ENCODE measurements at regions not wholly inside any gene's neighbourhood (a gene's known extent, or its start where the extent isn't known, plus 50 kb on each side); places are given as distances from the start of the nearest gene placed in this dataset.

GRCh38 chr2:12315224-12315623 is 401.5 kb upstream of the TRIB2 start:
- H3K27ac ChIP-seq (ENCODE audit: low read length in 2 of 2) = no peak overlapping the region
- H3K4me3 ChIP-seq (ENCODE audit: control extremely low read depth in 1 of 5, extremely low read depth in 1 of 5, insufficient read depth in 1 of 5, low read depth in 2 of 5, low read length in 4 of 5) = no peak overlapping the region
- no peaks in the 10 kb centered on the region for H3K79me2 ChIP-seq (ENCODE audit: control insufficient read depth, insufficient read depth, low read length)
- no peak overlapping the region for H2AFZ ChIP-seq (ENCODE audit: insufficient read depth, low read depth, low read length, poor library complexity, severe bottlenecking)
- DNase-seq (no peak), ATAC-seq (ENCODE audit: low read depth) (no peak)
- no peaks in the 10 kb centered on the region for H4K20me1 ChIP-seq (ENCODE audit: control insufficient read depth, insufficient read depth, low read length, poor library complexity, severe bottlenecking)
- no peaks in the 10 kb centered on the region for H3K36me3 ChIP-seq (replicated peaks in 1 of 2; ENCODE audit: control extremely low read depth in 1 of 2, control insufficient read depth in 1 of 2, extremely low read depth in 1 of 2, insufficient read depth in 2 of 2, low read length in 1 of 2)
- H3K27ac Mint-ChIP-seq = no peak overlapping the region
- no peak overlapping the region for H3K4me2 ChIP-seq (replicated peaks; ENCODE audit: low read depth, low read length, poor library complexity, severe bottlenecking)
- H3K27me3 Mint-ChIP-seq = no peaks in the 10 kb centered on the region
- H3K9me3 Mint-ChIP-seq (ENCODE audit: insufficient read depth) = no peaks in the 10 kb centered on the region
- no peaks in the 10 kb centered on the region for H3K27me3 ChIP-seq (replicated peaks in 1 of 4; ENCODE audit: control extremely low read depth in 1 of 4, control insufficient read depth in 3 of 4, insufficient read depth in 4 of 4, low read length in 3 of 4)
- peaks cover 20 to 25% of the 10 kb centered on the region in 2 donors for H3K4me1 ChIP-seq (ENCODE audit: control insufficient read depth in 2 of 2, insufficient read depth in 2 of 2, low read length in 2 of 2)
- H3K9me3 ChIP-seq (ENCODE audit: control extremely low read depth in 1 of 3, control insufficient read depth in 2 of 3, insufficient read depth in 1 of 3, low read length in 2 of 3) = no peaks in the 10 kb centered on the region
- POLR2A ChIA-PET = no interaction called here
- H3K4me3 Mint-ChIP-seq = no peak overlapping the region
- intact Hi-C loops (cut with micrococcal nuclease) = no loop called here
- peaks cover 32% of the 10 kb centered on the region for H3K4me1 Mint-ChIP-seq
- CTCF ChIA-PET = no interaction called here
- no peak overlapping the region for H3K9ac ChIP-seq (ENCODE audit: low read length)
- TF ChIP-seq CTCF (IDR thresholded peaks at IDR 0.05) = no peak
- no peak for TF ChIP-seq EZH2 (IDR thresholded peaks at IDR 0.05; ENCODE audit: borderline replicate concordance, insufficient read depth, low read depth, low read length, poor library complexity, severe bottlenecking)
- 71% methylated on average over 1 of the region's 3 CpGs for WGBS (ENCODE audit: insufficient coverage)

- Histone ChIP-seq H3K9me3 (ENCODE audit: control extremely low read depth in 1 of 3, control insufficient read depth in 2 of 3, insufficient read depth in 1 of 3, low read length in 2 of 3) (peaks cover 0 to 3% (median 0%) of the 10 kb centered on the region in 3 donors), H3K9ac (ENCODE audit: low read length) (no peak overlapping the region), H3K4me2 (replicated peaks; ENCODE audit: low read depth, low read length, poor library complexity, severe bottlenecking) (no peak overlapping the region), H3K4me3 (ENCODE audit: control extremely low read depth in 1 of 5, extremely low read depth in 1 of 5, insufficient read depth in 1 of 5, low read depth in 2 of 5, low read length in 4 of 5) (no peak overlapping the region), H3K27ac (ENCODE audit: low read length in 2 of 2) (no peak overlapping the region), H2AFZ (ENCODE audit: insufficient read depth, low read depth, low read length, poor library complexity, severe bottlenecking) (no peak overlapping the region), H3K4me1 (ENCODE audit: control insufficient read depth in 2 of 2, insufficient read depth in 2 of 2, low read length in 2 of 2) (peaks cover 28 to 30% of the 10 kb centered on the region in 2 donors), H3K36me3 (replicated peaks in 1 of 2; ENCODE audit: control extremely low read depth in 1 of 2, control insufficient read depth in 1 of 2, extremely low read depth in 1 of 2, insufficient read depth in 2 of 2, low read length in 1 of 2) (no peaks in the 10 kb centered on the region), H3K27me3 (replicated peaks in 1 of 4; ENCODE audit: control extremely low read depth in 1 of 4, control insufficient read depth in 3 of 4, insufficient read depth in 4 of 4, low read length in 3 of 4) (no peaks in the 10 kb centered on the region), H4K20me1 (ENCODE audit: control insufficient read depth, insufficient read depth, low read length, poor library complexity, severe bottlenecking) (no peaks in the 10 kb centered on the region), H3K79me2 (ENCODE audit: control insufficient read depth, insufficient read depth, low read length) (no peaks in the 10 kb centered on the region)
- ATAC-seq (ENCODE audit: low read depth) (no peak), DNase-seq (no peak)
- ChIA-PET CTCF (no interaction called here), POLR2A (no interaction called here)
- H3K4me3 Mint-ChIP-seq = no peak overlapping the region
- H3K27me3 Mint-ChIP-seq = no peaks in the 10 kb centered on the region
- TF ChIP-seq EZH2 (IDR thresholded peaks at IDR 0.05; ENCODE audit: borderline replicate concordance, insufficient read depth, low read depth, low read length, poor library complexity, severe bottlenecking) (no peak), CTCF (IDR thresholded peaks at IDR 0.05) (no peak)
- no peak overlapping the region for H3K27ac Mint-ChIP-seq
- H3K4me1 Mint-ChIP-seq = peaks cover 36% of the 10 kb centered on the region
- no peaks in the 10 kb centered on the region for H3K9me3 Mint-ChIP-seq (ENCODE audit: insufficient read depth)
- intact Hi-C loops (cut with micrococcal nuclease) = no loop called here
- no CpG with 5 or more reads among the region's 3 CpGs for WGBS (ENCODE audit: insufficient coverage)
Observed at GRCh38 chr2:12316476-12316875, 400.3 kb upstream of the TRIB2 start.

Data from B cell (primary cell).